ENCODE measurements at regions not wholly inside any gene's neighbourhood (a gene's known extent, or its start where the extent isn't known, plus 50 kb on each side); places are given as distances from the start of the nearest gene placed in this dataset.

- TF ChIP-seq POLR2A (IDR thresholded peaks at IDR 0.05; ENCODE audit: low read depth, low read length) (no peak), GATA2 (IDR thresholded peaks at IDR 0.05; ENCODE audit: insufficient read depth, insufficient read length, low read depth, low read length) (no peak), JUN (IDR thresholded peaks at IDR 0.05; ENCODE audit: borderline replicate concordance, insufficient read depth, insufficient read length, low read depth) (no peak), MYC (IDR thresholded peaks at IDR 0.05; ENCODE audit: low read depth, low read length) (no peak)
- Histone ChIP-seq H3K27ac (ENCODE audit: insufficient read depth, low read depth, low read length) (no peak overlapping the region), H3K4me2 (ENCODE audit: insufficient read depth, low read length) (no peak overlapping the region), H3K9ac (replicated peaks; ENCODE audit: extremely low read depth, insufficient read depth, low read length) (no peak overlapping the region), H3K79me2 (ENCODE audit: control insufficient read depth, insufficient read depth, low read length) (no peaks in the 10 kb centered on the region), H3K4me1 (ENCODE audit: control insufficient read depth, extremely low read depth, insufficient read depth, low read length) (no peaks in the 10 kb centered on the region), H4K20me1 (replicated peaks; ENCODE audit: control insufficient read depth, extremely low read depth, insufficient read depth, low read length) (no peaks in the 10 kb centered on the region), H3K36me3 (ENCODE audit: control insufficient read depth in 2 of 2, extremely low read depth in 1 of 2, insufficient read depth in 2 of 2, low read length in 2 of 2) (no peaks in the 10 kb centered on the region), H3K9me1 (replicated peaks; ENCODE audit: control insufficient read depth, extremely low read depth, insufficient read depth, low read length) (no peaks in the 10 kb centered on the region), H3K27me3 (ENCODE audit: control insufficient read depth in 2 of 2, insufficient read depth in 2 of 2, low read length in 2 of 2) (no peaks in the 10 kb centered on the region), H3K4me3 (replicated peaks in 1 of 3; ENCODE audit: insufficient read depth in 1 of 3, low read depth in 1 of 3, low read length in 3 of 3) (no peak overlapping the region), H3K9me3 (replicated peaks; ENCODE audit: control insufficient read depth, insufficient read depth, low read length) (no peaks in the 10 kb centered on the region), H2AFZ (ENCODE audit: low read depth, low read length) (no peak overlapping the region)
- dilution Hi-C loops (cut with MboI; ENCODE audit: extremely low pct_ligation_motif_present, low sequenced_read_pairs), result no loop called here
- DNase-seq (ENCODE audit: low read depth, low spot score) (no peak), FAIRE-seq (no peak)
- ChIA-PET CTCF (no interaction called here), POLR2A (no interaction called here)
- no TSS peak for BruUV-seq (replicated peaks)
- intact Hi-C loops (cut with micrococcal nuclease), result no loop called here
These were observed 109.8 kb upstream of the YPEL5 start for GRCh38 chr2:30037016-30037415.

- no peaks in the 10 kb centered on the region for H3K9me1 ChIP-seq (replicated peaks; ENCODE audit: control insufficient read depth, extremely low read depth, insufficient read depth, low read length)
- H3K79me2 ChIP-seq (ENCODE audit: control insufficient read depth, insufficient read depth, low read length), result no peaks in the 10 kb centered on the region
- H3K4me1 ChIP-seq (ENCODE audit: control insufficient read depth, extremely low read depth, insufficient read depth, low read length), result no peaks in the 10 kb centered on the region
- no peaks in the 10 kb centered on the region for H3K36me3 ChIP-seq (ENCODE audit: control insufficient read depth in 2 of 2, extremely low read depth in 1 of 2, insufficient read depth in 2 of 2, low read length in 2 of 2)
- H3K4me3 ChIP-seq (replicated peaks in 1 of 3; ENCODE audit: insufficient read depth in 1 of 3, low read depth in 1 of 3, low read length in 3 of 3), result no peak overlapping the region
- dilution Hi-C loops (cut with MboI; ENCODE audit: extremely low pct_ligation_motif_present, low sequenced_read_pairs) (no loop called here), intact Hi-C loops (cut with micrococcal nuclease) (no loop called here)
- H3K4me2 ChIP-seq (ENCODE audit: insufficient read depth, low read length), result no peak overlapping the region
- no peak overlapping the region for H3K27ac ChIP-seq (ENCODE audit: insufficient read depth, low read depth, low read length)
- FAIRE-seq (no peak), DNase-seq (ENCODE audit: low read depth, low spot score) (no peak)
- CTCF ChIA-PET, result no interaction called here
- POLR2A ChIA-PET, result no interaction called here
- no peak overlapping the region for H2AFZ ChIP-seq (ENCODE audit: low read depth, low read length)
- H3K27me3 ChIP-seq (ENCODE audit: control insufficient read depth in 2 of 2, insufficient read depth in 2 of 2, low read length in 2 of 2), result no peaks in the 10 kb centered on the region
- H3K9ac ChIP-seq (replicated peaks; ENCODE audit: extremely low read depth, insufficient read depth, low read length), result no peak overlapping the region
- no peaks in the 10 kb centered on the region for H3K9me3 ChIP-seq (replicated peaks; ENCODE audit: control insufficient read depth, insufficient read depth, low read length)
- no TSS peak for BruUV-seq (replicated peaks)
- no peaks in the 10 kb centered on the region for H4K20me1 ChIP-seq (replicated peaks; ENCODE audit: control insufficient read depth, extremely low read depth, insufficient read depth, low read length)
- TF ChIP-seq POLR2AphosphoS5 (IDR thresholded peaks at IDR 0.05; ENCODE audit: insufficient read depth, low read depth, low read length) (no peak), EZH2 (IDR thresholded peaks at IDR 0.05; ENCODE audit: borderline replicate concordance, low read depth, low read length, severe bottlenecking) (no peak), POLR2A (IDR thresholded peaks at IDR 0.05; ENCODE audit: low read depth, low read length) (no peak), FOS (IDR thresholded peaks at IDR 0.05; ENCODE audit: borderline replicate concordance, insufficient read depth, low read length) (no peak)
These were observed 108.4 kb upstream of the YPEL5 start for GRCh38 chr2:30038419-30038818.

All from endothelial cell of umbilical vein (primary cell).